ENCODE measurements at regions not wholly inside any gene's neighbourhood (a gene's known extent, or its start where the extent isn't known, plus 50 kb on each side); places are given as distances from the start of the nearest gene placed in this dataset.

GRCh38 chr6:90819483-90819882, 232.6 kb upstream of the MAP3K7 start:
- no peaks in the 10 kb centered on the region for H3K36me3 ChIP-seq
- H3K4me3 ChIP-seq = no peak overlapping the region
- no peaks in the 10 kb centered on the region; the same call in 1 of the 2 replicates for H3K27me3 ChIP-seq
- H3K9me3 ChIP-seq = no peaks in the 10 kb centered on the region
- DNase-seq = no peak

DNA sequence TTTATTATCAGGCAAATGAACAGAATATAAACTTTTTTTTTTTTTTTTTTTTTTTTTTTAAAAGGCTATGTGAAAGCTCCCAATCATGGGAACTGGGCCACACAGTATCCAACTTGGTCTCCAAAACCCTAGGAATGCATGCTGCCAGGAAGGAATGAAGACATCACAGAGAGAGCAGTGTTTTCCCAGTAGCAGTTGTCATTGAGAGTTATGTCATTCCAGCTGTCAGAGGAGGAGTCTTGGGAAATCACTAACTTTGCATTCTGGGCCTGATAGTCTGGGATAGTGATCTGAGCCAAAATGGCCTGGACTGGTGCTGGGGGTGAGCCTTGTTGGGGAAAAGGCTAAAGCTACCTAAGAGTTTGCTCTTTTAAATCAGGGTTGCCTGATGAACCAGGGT, 231.3 kb upstream of the MAP3K7 start:
- H3K9me3 ChIP-seq = no peaks in the 10 kb centered on the region
- no peaks in the 10 kb centered on the region; the same call in 1 of the 2 replicates for H3K27me3 ChIP-seq
- no peak overlapping the region for H3K4me3 ChIP-seq
- no peak for DNase-seq
- H3K36me3 ChIP-seq = no peaks in the 10 kb centered on the region

- no peaks in the 10 kb centered on the region for H3K36me3 ChIP-seq
- H3K4me3 ChIP-seq = no peak overlapping the region
- no peaks in the 10 kb centered on the region for H3K9me3 ChIP-seq
- H3K27me3 ChIP-seq = no peaks in the 10 kb centered on the region; the same call in 1 of the 2 replicates
- DNase-seq = no peak
Measured at GRCh38 chr6:90816764-90817163, 229.9 kb upstream of the MAP3K7 start.

- no peak overlapping the region for H3K4me3 ChIP-seq
- no peaks in the 10 kb centered on the region for H3K9me3 ChIP-seq
- no peaks in the 10 kb centered on the region for H3K36me3 ChIP-seq
- no peaks in the 10 kb centered on the region for H3K27me3 ChIP-seq
- no peak for DNase-seq
Measured at GRCh38 chr6:90811596-90812226, 224.8 kb upstream of the MAP3K7 start.

DNA sequence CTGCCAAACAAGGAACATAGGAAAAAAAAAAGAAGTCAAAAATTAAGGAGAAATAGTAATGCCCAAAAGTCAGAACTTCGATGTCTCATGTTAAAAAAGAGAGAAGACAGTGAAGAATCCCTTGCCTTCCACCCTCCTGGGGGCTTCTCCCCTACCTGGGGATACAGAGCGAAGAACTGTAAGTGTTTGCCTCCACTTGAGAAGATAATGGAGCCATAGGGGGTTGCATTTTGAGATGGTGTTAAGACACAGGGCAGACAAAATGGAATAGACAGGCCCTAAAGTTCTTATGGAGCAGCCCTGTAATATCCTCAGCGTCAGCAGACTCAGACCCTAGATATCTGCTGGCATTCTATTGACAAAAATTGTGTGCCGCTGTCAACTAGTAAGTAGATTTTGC, 222.2 kb upstream of the MAP3K7 start:
- no peak for DNase-seq
- Histone ChIP-seq H3K36me3 (no peaks in the 10 kb centered on the region), H3K4me3 (no peak overlapping the region), H3K27me3 (peaks cover 2% of the 10 kb centered on the region; the same call in 1 of the 2 replicates), H3K9me3 (no peaks in the 10 kb centered on the region)

- DNase-seq = no peak
- no peaks in the 10 kb centered on the region for H3K36me3 ChIP-seq
- no peak overlapping the region for H3K4me3 ChIP-seq
Measured at GRCh38 chr6:90807791-90808701, 221.2 kb upstream of the MAP3K7 start.

GRCh38 chr6:90805619-90806155, 218.8 kb upstream of the MAP3K7 start:
- no peak for DNase-seq
- no peaks in the 10 kb centered on the region for H3K36me3 ChIP-seq
- H3K9me3 ChIP-seq = no peaks in the 10 kb centered on the region
- H3K4me3 ChIP-seq = no peak overlapping the region
- peaks cover 2% of the 10 kb centered on the region; the same call in 1 of the 2 replicates for H3K27me3 ChIP-seq

More at GRCh38 chr6:90807791-90808701, 221.2 kb upstream of the MAP3K7 start:
- H3K9me3 ChIP-seq = no peaks in the 10 kb centered on the region
- H3K27me3 ChIP-seq = peaks cover 2% of the 10 kb centered on the region; the same call in 1 of the 2 replicates

DNA sequence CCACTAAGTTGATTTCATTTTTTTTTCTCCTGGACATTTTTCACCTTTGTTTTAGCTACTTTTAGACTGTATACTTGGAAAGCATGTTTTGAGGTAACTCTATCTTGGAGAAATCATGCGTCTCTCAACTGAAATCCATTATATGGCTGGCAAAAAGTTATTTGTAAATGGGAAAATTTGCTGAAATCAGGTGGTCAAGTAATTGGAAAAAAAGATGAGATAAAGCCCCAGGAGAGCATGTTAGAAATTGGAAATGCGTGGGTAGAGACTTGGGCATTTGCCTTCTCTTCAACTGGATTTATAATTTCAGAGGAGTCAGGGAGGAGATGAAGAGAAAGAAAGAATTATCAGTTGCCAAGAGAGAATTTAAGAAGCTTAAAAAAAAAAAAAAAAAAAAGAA, 217.1 kb upstream of the MAP3K7 start:
- Histone ChIP-seq H3K4me3 (no peak overlapping the region), H3K9me3 (no peaks in the 10 kb centered on the region), H3K27me3 (peaks cover 2% of the 10 kb centered on the region; the same call in 1 of the 2 replicates), H3K36me3 (no peaks in the 10 kb centered on the region)
- DNase-seq = no peak

DNA sequence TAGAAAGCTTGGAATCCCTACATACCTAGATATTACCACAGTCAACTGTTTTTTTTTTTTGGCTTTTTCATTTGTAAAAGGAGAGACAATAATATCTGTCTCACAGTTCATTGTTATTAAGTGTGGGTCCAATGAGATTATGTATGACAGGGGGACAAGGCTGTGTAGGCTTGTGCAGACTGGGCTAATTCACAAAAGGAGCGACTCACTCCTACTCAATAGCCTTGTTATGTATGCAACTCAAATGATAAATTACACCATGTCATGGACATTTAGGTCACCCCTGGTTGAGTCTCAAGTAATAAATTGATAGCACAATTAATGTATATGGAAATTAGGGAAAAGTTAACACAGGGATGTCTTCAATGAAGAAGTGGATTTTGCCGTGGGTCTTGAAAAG, 208.2 kb upstream of the MAP3K7 start:
- H3K36me3 ChIP-seq = no peaks in the 10 kb centered on the region
- H3K4me3 ChIP-seq = no peak overlapping the region
- H3K27me3 ChIP-seq = no peaks in the 10 kb centered on the region
- H3K9me3 ChIP-seq = no peaks in the 10 kb centered on the region
- DNase-seq = no peak

DNA sequence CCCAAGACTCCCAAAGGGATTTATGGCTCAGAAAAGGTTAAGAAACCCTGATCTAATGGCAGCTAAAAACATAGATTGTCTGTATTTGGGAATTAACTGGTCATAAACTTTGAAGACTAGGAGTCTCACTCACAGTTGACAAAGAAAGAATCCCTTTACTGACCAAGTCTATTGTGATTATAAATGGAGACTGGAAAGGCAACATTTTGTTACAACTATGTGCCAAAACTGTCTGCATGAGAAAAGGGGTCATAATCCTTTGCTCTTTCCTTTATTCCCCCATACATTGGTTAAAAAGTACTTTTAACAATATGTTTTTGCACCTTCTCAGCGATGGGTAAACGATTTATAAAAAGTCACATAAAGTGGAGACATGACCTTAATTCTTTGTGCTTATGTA, 206.9 kb upstream of the MAP3K7 start:
- Histone ChIP-seq H3K27me3 (no peaks in the 10 kb centered on the region), H3K4me3 (no peak overlapping the region), H3K9me3 (no peaks in the 10 kb centered on the region), H3K36me3 (no peaks in the 10 kb centered on the region)
- no peak for DNase-seq

DNA sequence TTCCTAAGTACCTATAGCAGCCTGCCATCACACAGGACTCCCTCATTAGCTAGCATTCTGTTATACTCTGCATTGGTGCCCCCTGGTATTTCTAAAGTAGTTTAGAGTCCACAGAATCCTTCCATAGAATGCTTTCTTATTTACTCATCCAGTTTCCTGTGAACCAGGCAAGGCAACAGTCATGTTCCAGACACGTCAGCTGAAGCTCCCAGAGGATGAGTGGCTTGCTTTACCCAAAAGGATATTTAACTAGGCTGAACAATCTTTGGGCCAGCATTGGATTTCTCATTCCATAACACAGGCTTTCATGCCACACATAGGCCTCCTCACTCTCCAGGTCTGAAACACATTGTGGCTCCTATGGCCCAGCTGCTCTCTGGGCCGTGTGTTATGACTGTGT, 203.8 kb upstream of the MAP3K7 start:
- no peaks in the 10 kb centered on the region for H3K27me3 ChIP-seq
- H3K9me3 ChIP-seq = no peaks in the 10 kb centered on the region
- no peaks in the 10 kb centered on the region for H3K36me3 ChIP-seq
- H3K4me3 ChIP-seq = no peak overlapping the region
- DNase-seq = peak; percentile 22

DNA sequence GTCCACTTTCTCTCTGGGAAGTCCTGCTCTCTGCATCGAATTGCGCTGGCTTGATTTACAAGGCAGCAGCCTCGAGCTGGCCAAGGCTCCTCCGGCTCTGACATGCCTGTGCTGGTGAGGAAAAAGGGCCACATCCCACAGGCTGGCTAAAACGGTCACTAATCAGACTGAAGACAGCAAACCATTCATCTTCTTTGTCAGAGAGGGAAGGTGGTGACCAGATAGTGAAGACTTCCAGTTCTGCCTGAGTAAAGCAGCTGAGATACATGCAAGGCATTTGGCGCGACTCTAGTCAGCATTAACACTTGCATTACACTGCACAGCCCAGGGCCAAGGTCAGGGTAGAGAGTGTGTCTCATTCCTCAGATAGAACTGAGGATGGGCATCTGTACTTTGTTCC, 203.2 kb upstream of the MAP3K7 start:
- Histone ChIP-seq H3K4me3 (no peak overlapping the region), H3K36me3 (no peaks in the 10 kb centered on the region), H3K9me3 (no peaks in the 10 kb centered on the region), H3K27me3 (no peaks in the 10 kb centered on the region)
- DNase-seq = no peak

DNA sequence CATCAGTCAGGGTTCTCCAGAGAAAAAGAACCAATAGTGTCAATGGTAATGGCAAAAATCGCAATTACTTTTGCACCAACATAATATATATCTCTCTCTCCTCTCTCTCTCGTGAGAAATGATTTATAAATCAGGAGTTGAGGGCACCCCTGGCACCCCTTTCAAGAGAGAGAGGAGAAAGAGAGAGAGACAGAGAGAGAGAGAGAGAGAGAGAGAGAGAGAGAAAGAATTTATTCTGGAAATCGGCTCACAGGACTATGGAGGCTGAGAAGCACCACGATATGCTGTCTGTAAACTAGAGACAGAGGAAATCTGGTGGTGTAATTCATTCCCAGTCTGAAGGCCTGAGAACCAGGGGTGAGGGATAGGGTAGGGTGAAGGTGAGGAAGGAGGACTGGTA, 201.9 kb upstream of the MAP3K7 start:
- Histone ChIP-seq H3K4me3 (no peak overlapping the region), H3K27me3 (no peaks in the 10 kb centered on the region), H3K9me3 (no peaks in the 10 kb centered on the region), H3K36me3 (no peaks in the 10 kb centered on the region)
- no peak for DNase-seq

DNA sequence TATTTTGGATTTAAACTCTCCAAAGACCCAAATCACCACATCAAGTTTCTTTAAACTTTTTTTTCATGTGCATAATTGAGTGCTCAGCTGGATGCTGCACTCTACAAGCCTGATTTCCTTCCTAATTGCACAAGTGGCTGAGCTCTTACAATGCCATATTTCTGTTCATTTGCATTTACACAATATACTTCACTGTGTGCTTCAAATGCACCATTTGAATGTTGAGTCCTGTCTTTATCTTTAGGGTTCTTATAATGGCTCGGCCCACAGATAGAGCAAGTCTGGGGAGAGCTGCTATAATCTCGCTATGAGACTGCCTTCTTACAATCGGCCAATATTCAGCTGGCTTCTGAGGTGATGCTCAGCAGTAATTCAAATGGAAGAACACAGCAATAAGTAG, 200.6 kb upstream of the MAP3K7 start:
- H3K27me3 ChIP-seq = no peaks in the 10 kb centered on the region
- no peak overlapping the region for H3K4me3 ChIP-seq
- no peaks in the 10 kb centered on the region for H3K9me3 ChIP-seq
- no peaks in the 10 kb centered on the region for H3K36me3 ChIP-seq
- no peak for DNase-seq

GRCh38 chr6:90780778-90781177, 193.9 kb upstream of the MAP3K7 start:
- Histone ChIP-seq H3K27me3 (no peaks in the 10 kb centered on the region), H3K36me3 (no peaks in the 10 kb centered on the region), H3K4me3 (no peak overlapping the region), H3K9me3 (no peaks in the 10 kb centered on the region)
- DNase-seq = no peak

- no peaks in the 10 kb centered on the region for H3K36me3 ChIP-seq
- no peaks in the 10 kb centered on the region for H3K9me3 ChIP-seq
- no peak for DNase-seq
- H3K4me3 ChIP-seq = no peak overlapping the region
- no peaks in the 10 kb centered on the region for H3K27me3 ChIP-seq
Measured at GRCh38 chr6:90780141-90780540, 193.3 kb upstream of the MAP3K7 start.

DNA sequence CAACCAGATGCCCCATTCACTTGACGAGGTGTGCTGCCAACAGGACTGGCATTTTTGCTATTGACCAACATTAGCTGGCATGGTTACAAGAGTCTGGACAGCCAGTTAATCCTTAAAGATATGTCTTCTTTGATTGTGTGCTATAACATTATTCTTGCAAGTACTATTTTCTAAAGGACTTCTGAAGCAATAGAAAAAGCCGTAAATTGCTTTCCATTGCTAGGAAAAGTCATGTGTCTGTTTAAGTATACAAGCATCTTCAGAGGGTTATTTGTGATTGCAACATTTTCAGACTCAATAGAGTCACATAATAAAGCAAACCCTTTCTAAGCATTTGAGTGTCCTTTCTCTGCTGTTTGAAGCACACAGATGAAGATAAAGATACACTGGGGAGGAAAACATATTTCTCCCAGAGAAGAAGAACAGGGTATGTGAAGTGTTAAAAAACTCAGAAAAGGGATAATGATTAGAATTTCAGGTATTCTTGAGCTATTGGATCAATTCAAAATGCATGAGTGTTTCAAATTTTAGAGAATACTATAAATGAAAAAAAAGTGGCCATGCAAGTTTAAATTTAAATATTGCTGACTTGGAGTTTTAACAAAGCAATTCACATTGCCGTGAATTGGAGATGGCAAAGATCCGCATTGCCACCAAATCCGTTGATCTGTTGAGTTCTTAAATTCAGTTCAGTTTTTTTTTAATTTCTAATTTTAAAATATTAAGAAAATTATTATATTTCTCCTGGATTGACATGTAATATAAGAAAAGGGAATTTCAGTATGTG, 191.7 kb upstream of the MAP3K7 start:
- Histone ChIP-seq H3K4me3 (no peak overlapping the region), H3K9me3 (no peaks in the 10 kb centered on the region), H3K27me3 (no peaks in the 10 kb centered on the region), H3K36me3 (no peaks in the 10 kb centered on the region)
- no peak for DNase-seq

Measured in MG63 (cell line).